Duodenal mucosa (tissue), 2 donors: ENCODE measurements at regions not wholly inside any gene's neighbourhood (a gene's known extent, or its start where the extent isn't known, plus 50 kb on each side); places are given as distances from the start of the nearest gene placed in this dataset.

ENCODE experiments used
- H3K27ac ChIP-seq: one replicate; pipeline ENCODE4 v1.7.0; 2013; ENCODE audit warnings: low read depth, low read length
- H3K27me3 ChIP-seq, 2 donors: one replicate each; pipeline ENCODE4 v1.7.0; 2013; ENCODE audit warnings: low read length in 2 of 2, control low read depth in 1 of 2; ENCODE audit not compliant: insufficient read depth in 2 of 2, control insufficient read depth in 1 of 2
- H3K36me3 ChIP-seq, 2 donors: one replicate each; pipeline ENCODE4 v1.7.0; 2013; ENCODE audit warnings: low read length in 2 of 2, control low read depth in 1 of 2; ENCODE audit not compliant: insufficient read depth in 2 of 2, control insufficient read depth in 1 of 2
- H3K4me1 ChIP-seq, 2 donors: one replicate each; pipeline ENCODE4 v1.7.0; 2013; ENCODE audit warnings: low read length in 2 of 2, control low read depth in 1 of 2; ENCODE audit not compliant: insufficient read depth in 2 of 2, control insufficient read depth in 1 of 2
- H3K4me3 ChIP-seq, 2 donors: one replicate each; pipeline ENCODE4 v1.7.0; 2013; ENCODE audit warnings: low read length in 2 of 2, low read depth in 1 of 2
- H3K9ac ChIP-seq, 2 donors: one replicate each; pipeline ENCODE4 v1.7.0; 2013; ENCODE audit warnings: low read length in 2 of 2, low read depth in 1 of 2
- H3K9me3 ChIP-seq, 2 donors: one replicate each; pipeline ENCODE4 v1.7.0; 2013; ENCODE audit warnings: low read length in 2 of 2, control low read depth in 1 of 2; ENCODE audit not compliant: control insufficient read depth in 1 of 2

DNA sequence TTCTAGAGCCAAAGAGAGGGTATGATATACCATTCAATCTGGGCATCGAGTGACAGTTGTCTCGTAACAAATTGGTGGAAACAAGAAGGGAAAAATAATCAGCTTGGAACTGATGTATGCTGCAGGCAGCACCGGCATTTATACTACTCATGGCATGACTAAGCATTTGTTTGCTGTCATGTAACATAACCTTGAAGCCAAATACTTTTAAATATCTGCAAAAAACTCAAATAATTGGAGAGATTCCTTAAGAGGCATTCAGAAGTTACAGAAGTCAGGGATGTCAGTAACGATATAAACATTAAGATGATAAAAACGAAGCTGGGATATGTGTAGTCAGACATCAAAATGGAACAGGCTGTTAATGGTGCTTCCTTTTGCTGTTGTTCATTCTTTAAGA lies 157.3 kb upstream of the MMADHC start:
- H3K9ac ChIP-seq = no peak overlapping the region
- no peaks in the 10 kb centered on the region for H3K36me3 ChIP-seq
- H3K4me3 ChIP-seq = no peak overlapping the region
- H3K27me3 ChIP-seq = no peaks in the 10 kb centered on the region
- H3K9me3 ChIP-seq = no peaks in the 10 kb centered on the region
- no peak overlapping the region for H3K27ac ChIP-seq
- H3K4me1 ChIP-seq = no peaks in the 10 kb centered on the region

DNA sequence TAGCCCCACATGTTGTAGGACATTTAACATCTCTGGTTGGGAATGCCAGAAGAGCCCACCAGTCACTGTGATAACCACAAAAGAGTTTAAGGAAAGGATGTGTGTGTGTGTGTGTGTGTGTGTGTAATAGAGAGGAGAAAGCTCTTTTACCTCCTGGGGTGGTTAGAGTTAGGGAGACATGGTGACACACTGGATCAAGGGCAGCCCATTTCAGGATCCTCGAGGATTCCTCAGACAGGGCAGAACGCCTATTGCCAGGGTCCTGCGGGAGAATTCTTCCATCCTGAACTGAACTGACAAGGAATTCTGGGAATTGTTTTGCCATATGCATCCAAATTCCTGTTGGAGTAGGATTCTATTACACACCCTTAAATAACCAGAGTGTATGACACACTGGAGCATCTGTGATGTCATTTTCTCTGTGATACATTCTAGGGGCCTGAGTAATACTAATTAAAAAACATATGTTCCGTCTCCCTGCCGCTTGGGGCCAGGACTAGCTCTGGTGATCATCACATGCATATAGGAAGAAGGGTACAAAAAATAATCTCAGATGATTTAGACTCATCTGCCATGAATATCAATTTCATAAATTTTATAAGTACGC lies 156.4 kb upstream of the MMADHC start:
- Histone ChIP-seq H3K36me3 (no peaks in the 10 kb centered on the region), H3K27ac (no peak overlapping the region), H3K9me3 (no peaks in the 10 kb centered on the region), H3K27me3 (no peaks in the 10 kb centered on the region), H3K9ac (no peak overlapping the region), H3K4me1 (no peaks in the 10 kb centered on the region), H3K4me3 (no peak overlapping the region)

GRCh38 chr2:149741646-149742045 lies 154.1 kb upstream of the MMADHC start:
- Histone ChIP-seq H3K27ac (no peak overlapping the region), H3K27me3 (no peaks in the 10 kb centered on the region), H3K9ac (no peak overlapping the region), H3K36me3 (no peaks in the 10 kb centered on the region), H3K4me3 (no peak overlapping the region), H3K9me3 (no peaks in the 10 kb centered on the region), H3K4me1 (no peaks in the 10 kb centered on the region)

DNA sequence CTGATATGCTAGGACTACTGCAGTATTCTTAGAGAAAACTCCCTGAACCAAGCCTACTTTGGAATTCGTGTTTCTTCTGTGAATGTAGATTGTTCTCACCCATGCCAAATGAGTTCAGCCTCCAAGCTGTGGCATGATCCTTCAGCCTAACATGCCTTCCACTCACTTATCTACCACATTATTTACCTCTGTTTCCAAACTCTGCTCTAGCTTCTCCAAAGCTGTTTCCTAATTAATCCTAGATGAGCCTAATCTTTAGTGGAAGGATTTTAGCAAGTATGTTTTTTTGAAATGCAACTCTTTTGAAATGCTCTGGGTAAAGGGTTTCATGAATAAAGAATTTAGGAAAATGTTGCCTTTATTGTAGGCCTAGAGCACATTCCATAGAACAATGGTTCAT lies 152.9 kb upstream of the MMADHC start:
- no peaks in the 10 kb centered on the region for H3K9me3 ChIP-seq
- no peak overlapping the region for H3K9ac ChIP-seq
- no peaks in the 10 kb centered on the region for H3K36me3 ChIP-seq
- H3K4me1 ChIP-seq = no peaks in the 10 kb centered on the region
- H3K27ac ChIP-seq = no peak overlapping the region
- H3K4me3 ChIP-seq = no peak overlapping the region
- H3K27me3 ChIP-seq = no peaks in the 10 kb centered on the region

GRCh38 chr2:149739883-149740265 lies 152.3 kb upstream of the MMADHC start:
- Histone ChIP-seq H3K9me3 (no peaks in the 10 kb centered on the region), H3K9ac (no peak overlapping the region), H3K4me3 (no peak overlapping the region), H3K27ac (no peak overlapping the region), H3K36me3 (no peaks in the 10 kb centered on the region), H3K4me1 (no peaks in the 10 kb centered on the region), H3K27me3 (no peaks in the 10 kb centered on the region)

DNA sequence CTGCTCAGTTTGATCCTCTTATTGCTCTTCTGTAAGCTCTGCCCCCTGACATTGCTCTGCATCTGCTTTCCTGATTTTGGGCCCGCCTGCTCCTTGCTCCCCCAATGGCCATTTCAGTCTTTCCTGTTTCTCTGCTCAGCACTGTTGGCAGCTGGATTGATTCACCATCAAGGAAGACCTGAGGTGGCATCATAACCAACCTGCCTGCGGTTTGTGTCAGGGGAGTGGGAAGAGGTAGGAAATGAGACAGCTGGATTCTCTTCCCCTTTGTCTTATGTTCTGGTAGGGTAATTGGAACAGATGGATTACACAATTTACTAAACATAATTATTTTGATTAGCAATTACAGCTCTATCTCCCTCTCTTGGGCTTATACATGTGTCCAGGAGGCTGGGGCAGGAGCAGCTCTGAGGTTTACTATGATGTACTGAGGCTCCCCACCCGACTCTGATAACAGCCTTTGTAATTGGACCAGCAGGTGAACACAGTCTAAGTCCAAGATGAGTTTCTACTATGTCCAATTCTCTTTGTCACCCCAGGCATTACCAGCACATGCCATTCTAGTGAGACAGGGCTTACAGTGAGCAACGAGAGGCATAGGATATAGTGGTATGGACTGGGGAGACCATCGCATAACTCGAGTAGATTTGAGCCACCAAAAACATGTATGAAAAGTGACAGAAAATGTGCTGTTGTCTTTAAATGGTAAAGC lies 151.8 kb upstream of the MMADHC start:
- no peak overlapping the region for H3K4me3 ChIP-seq
- no peak overlapping the region for H3K27ac ChIP-seq
- no peak overlapping the region for H3K9ac ChIP-seq
- H3K9me3 ChIP-seq = no peaks in the 10 kb centered on the region
- no peaks in the 10 kb centered on the region for H3K4me1 ChIP-seq
- no peaks in the 10 kb centered on the region for H3K36me3 ChIP-seq
- H3K27me3 ChIP-seq = no peaks in the 10 kb centered on the region

DNA sequence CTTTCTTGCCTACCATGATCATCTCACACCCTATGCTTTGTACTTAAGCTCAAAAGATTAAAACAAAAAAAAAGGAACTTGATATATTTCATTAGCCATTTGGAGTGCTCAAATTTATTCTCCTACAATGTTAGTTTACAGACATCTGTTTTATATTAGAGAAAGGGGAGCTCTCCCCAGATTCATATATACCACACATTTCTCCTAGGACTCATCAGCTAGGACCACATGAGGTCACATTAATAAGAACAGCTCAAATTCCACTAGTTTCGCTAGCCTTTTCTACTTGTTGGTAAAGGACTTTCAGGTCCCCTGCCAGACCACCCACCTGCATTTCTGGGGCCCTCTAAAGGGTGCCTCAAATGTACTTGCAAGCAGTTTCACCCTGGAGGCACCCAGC lies 151.2 kb upstream of the MMADHC start:
- Histone ChIP-seq H3K4me1 (no peaks in the 10 kb centered on the region), H3K36me3 (no peaks in the 10 kb centered on the region), H3K9ac (no peak overlapping the region)

DNA sequence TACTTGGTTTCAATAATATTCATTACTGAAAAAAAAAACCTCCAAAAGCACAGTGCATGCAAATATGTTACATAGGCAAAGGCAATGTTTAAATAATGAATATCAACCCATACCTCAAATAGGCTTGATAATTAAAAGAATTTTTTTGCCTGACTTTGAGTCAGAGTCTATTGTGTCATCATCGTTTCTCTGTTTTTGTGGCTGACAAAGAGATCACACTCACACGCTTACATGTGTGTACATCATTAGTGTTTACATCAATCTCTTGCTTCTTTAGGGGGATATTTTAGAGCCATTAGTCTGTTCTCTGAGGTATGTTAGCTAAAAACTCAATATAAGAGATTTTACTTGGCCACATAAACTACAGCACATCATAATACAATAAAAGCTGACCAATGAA lies 150.3 kb upstream of the MMADHC start:
- H3K9me3 ChIP-seq = no peaks in the 10 kb centered on the region
- no peak overlapping the region for H3K9ac ChIP-seq
- H3K4me1 ChIP-seq = no peaks in the 10 kb centered on the region
- no peak overlapping the region for H3K27ac ChIP-seq
- H3K27me3 ChIP-seq = no peaks in the 10 kb centered on the region
- H3K36me3 ChIP-seq = no peaks in the 10 kb centered on the region
- no peak overlapping the region for H3K4me3 ChIP-seq

More for the DNA sequence above, 151.2 kb upstream of the MMADHC start:
- H3K27ac ChIP-seq = no peak overlapping the region
- no peaks in the 10 kb centered on the region for H3K9me3 ChIP-seq
- no peaks in the 10 kb centered on the region for H3K27me3 ChIP-seq
- no peak overlapping the region for H3K4me3 ChIP-seq

GRCh38 chr2:149735237-149735958 lies 147.8 kb upstream of the MMADHC start:
- H3K4me3 ChIP-seq = no peak overlapping the region
- no peak overlapping the region for H3K9ac ChIP-seq
- no peaks in the 10 kb centered on the region for H3K4me1 ChIP-seq
- no peak overlapping the region for H3K27ac ChIP-seq
- no peaks in the 10 kb centered on the region for H3K27me3 ChIP-seq
- H3K9me3 ChIP-seq = no peaks in the 10 kb centered on the region
- H3K36me3 ChIP-seq = no peaks in the 10 kb centered on the region

- Histone ChIP-seq H3K27me3 (no peaks in the 10 kb centered on the region), H3K27ac (no peak overlapping the region), H3K9me3 (no peaks in the 10 kb centered on the region), H3K36me3 (no peaks in the 10 kb centered on the region), H3K9ac (no peak overlapping the region), H3K4me3 (no peak overlapping the region), H3K4me1 (no peaks in the 10 kb centered on the region)
Observed at GRCh38 chr2:149733936-149734685, 146.5 kb upstream of the MMADHC start.
